ENCODE measurements at regions not wholly inside any gene's neighbourhood (a gene's known extent, or its start where the extent isn't known, plus 50 kb on each side); places are given as distances from the start of the nearest gene placed in this dataset.

- TF ChIP-seq CTCF (IDR thresholded peaks at IDR 0.05; ENCODE audit: low read depth, low read length, missing control alignments): no peak
- no peak for DNase-seq (ENCODE audit: low read depth)
- no peak overlapping the region for H3K4me3 ChIP-seq (ENCODE audit: low read depth, low read length)
These were observed 149.2 kb upstream of the COL1A2 start for GRCh38 chr7:94245500-94245899.

GRCh38 chr7:94247970-94248369 is 146.7 kb upstream of the COL1A2 start:
- DNase-seq (ENCODE audit: low read depth): no peak
- H3K4me3 ChIP-seq (ENCODE audit: low read depth, low read length): no peak overlapping the region
- TF ChIP-seq CTCF (IDR thresholded peaks at IDR 0.05; ENCODE audit: low read depth, low read length, missing control alignments): no peak

- DNase-seq (ENCODE audit: low read depth): no peak
- TF ChIP-seq CTCF (IDR thresholded peaks at IDR 0.05; ENCODE audit: low read depth, low read length, missing control alignments): no peak
- no peak overlapping the region for H3K4me3 ChIP-seq (ENCODE audit: low read depth, low read length)
These were observed 145.1 kb upstream of the COL1A2 start for GRCh38 chr7:94249631-94250030.

GRCh38 chr7:94250124-94250523 is 144.6 kb upstream of the COL1A2 start:
- no peak for DNase-seq (ENCODE audit: low read depth)
- H3K4me3 ChIP-seq (ENCODE audit: low read depth, low read length): no peak overlapping the region
- no peak for TF ChIP-seq CTCF (IDR thresholded peaks at IDR 0.05; ENCODE audit: low read depth, low read length, missing control alignments)

- H3K4me3 ChIP-seq (ENCODE audit: low read depth, low read length): no peak overlapping the region
- no peak for DNase-seq (ENCODE audit: low read depth)
- TF ChIP-seq CTCF (IDR thresholded peaks at IDR 0.05; ENCODE audit: low read depth, low read length, missing control alignments): no peak
These were observed 143.7 kb upstream of the COL1A2 start for GRCh38 chr7:94250987-94251386.

GRCh38 chr7:94252124-94252523 is 142.6 kb upstream of the COL1A2 start:
- DNase-seq (ENCODE audit: low read depth): no peak
- H3K4me3 ChIP-seq (ENCODE audit: low read depth, low read length): no peak overlapping the region
- no peak for TF ChIP-seq CTCF (IDR thresholded peaks at IDR 0.05; ENCODE audit: low read depth, low read length, missing control alignments)

- no peak for TF ChIP-seq CTCF (IDR thresholded peaks at IDR 0.05; ENCODE audit: low read depth, low read length, missing control alignments)
- DNase-seq (ENCODE audit: low read depth): no peak
- no peak overlapping the region for H3K4me3 ChIP-seq (ENCODE audit: low read depth, low read length)
These were observed 141.7 kb upstream of the COL1A2 start for GRCh38 chr7:94252971-94253370.
